HG03103 (cell line): ENCODE measurements at regions not wholly inside any gene's neighbourhood (a gene's known extent, or its start where the extent isn't known, plus 50 kb on each side); places are given as distances from the start of the nearest gene placed in this dataset.
"Not testable (repeated sequence)": the region's sequence is repeated elsewhere in the genome, so short reads cannot be mapped to it uniquely, and the experiment has no call there.

ENCODE experiments used
- ATAC-seq: cut with Tn5 transposase; IDR thresholded peaks from one replicate; pipeline ENCODE4 v1.9.1; 2021; ENCODE audit warnings: low read depth; ENCODE audit not compliant: unreplicated experiment

DNA sequence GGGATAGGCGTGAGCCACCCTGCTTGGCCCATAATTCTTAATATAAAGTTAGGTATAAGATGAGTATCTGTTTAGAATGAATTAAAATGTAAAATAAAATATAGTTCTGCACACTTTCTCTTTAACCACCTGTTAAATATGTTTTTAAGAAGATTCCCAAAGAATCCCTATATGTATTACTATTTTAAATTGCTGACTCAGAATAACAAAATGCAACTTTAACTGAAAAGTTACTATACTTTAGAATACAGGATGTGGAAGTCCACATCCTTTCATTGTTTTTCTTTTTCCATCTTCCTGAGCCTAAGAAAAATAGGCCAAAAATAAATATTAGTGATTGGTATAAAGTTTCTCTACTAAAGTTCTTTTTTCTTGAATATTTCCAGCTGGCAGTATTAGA, 325.6 kb upstream of the EYS start:
- no peak for ATAC-seq

DNA sequence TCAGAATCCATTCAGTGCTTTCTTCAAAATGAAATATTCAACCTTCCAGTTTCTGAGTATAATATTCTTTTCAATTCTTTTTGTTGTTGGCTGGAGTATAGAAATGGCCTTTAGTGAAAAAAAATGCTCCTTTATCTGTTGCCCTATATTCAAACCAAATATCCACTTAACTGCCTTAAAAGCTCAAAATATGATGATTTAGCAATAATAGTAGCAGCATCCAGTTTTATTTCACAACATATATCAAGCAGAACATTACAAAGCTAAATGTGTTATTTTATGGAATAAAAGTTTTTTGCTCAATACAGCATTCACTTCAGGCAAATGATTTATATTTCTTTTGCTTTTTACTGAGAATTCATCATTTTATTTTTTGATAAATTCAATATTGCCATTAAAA, 322.4 kb upstream of the EYS start:
- ATAC-seq = no peak

- no peak for ATAC-seq
These were observed 292.3 kb upstream of the EYS start for GRCh38 chr6:65999288-65999791.

DNA sequence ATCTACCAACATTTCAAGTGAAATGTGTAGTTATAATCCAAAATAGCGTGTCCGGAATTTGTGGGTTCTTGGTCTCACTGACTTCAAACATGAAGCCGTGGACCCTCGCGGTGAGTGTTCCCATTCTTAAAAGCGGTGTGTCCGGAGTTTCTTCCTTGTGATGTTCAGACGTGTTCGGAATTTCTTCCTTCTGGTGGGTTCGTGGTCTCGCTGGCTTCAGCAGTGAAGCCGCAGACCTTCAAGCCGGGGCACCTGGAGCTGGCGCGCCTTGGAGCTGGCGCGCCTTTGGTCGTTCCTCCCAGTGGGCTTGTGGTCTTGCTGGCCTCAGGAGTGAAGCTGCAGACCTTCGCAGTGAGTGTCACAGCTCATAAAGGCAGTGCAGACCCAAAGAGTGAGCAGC, 291.5 kb upstream of the EYS start:
- no peak for ATAC-seq

GRCh38 chr6:65997539-65997938, 290.5 kb upstream of the EYS start:
- no peak for ATAC-seq

DNA sequence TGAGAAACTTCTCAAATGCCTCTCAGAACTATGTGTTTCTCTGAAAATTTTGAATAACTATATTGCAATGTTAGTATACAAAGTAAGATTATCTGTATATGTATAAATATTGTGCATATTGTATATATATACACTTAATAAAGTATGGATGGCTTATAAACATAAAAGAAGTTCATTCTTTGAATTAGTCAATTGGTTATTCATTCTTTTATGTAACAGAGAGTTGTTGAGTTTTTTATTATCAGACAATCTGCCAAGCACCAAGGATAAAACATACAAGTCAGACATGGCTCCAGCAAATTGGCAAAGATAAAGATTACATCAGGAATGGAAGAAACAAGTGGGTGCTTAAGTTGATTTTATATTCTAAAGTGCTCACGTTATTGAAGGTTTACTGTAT, 289.1 kb upstream of the EYS start:
- no peak for ATAC-seq

- no peak for ATAC-seq
These were observed 282.6 kb upstream of the EYS start for GRCh38 chr6:65989676-65990075.

DNA sequence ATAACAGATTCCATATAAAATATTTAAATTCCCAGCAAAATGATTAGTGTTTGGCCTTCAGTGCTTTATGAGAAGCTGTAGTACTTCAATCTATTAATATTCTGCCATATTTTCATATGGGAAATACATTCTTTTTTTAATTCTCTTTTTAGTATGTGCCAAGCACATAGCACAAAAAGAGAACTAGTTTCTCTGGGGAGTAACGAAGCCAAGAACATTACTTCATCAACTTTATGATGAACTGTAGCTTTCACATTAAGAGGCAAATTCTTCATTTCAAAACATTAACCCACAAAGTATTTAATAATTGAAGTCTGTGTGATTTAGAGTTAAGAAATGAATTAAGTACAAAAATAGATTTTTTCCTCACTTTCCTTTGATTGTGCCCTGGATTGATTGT, 281.0 kb upstream of the EYS start:
- no peak for ATAC-seq

DNA sequence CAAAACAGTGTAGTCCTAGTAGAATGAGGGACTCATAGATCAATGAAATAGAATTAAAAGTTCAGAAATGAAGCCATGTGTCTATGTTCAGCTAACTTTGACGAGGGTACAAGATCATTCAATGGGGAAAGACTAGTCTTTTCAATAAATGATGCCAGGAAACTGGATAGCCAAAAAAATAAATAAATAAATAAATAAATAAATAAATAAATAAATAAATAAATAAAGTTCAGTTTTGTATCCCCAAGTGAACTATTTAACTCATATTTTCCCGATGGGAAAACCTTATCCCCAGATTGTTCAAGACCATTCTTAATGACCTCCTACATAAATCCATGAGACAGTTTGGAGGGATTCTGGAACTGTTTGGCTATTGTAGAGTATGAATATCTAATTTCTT, 277.1 kb upstream of the EYS start:
- no peak for ATAC-seq

GRCh38 chr6:65979120-65979519, 272.1 kb upstream of the EYS start:
- no peak for ATAC-seq

GRCh38 chr6:65971252-65971651, 264.2 kb upstream of the EYS start:
- not testable (repeated sequence) for ATAC-seq

GRCh38 chr6:65964261-65964660, 257.2 kb upstream of the EYS start:
- no peak for ATAC-seq

DNA sequence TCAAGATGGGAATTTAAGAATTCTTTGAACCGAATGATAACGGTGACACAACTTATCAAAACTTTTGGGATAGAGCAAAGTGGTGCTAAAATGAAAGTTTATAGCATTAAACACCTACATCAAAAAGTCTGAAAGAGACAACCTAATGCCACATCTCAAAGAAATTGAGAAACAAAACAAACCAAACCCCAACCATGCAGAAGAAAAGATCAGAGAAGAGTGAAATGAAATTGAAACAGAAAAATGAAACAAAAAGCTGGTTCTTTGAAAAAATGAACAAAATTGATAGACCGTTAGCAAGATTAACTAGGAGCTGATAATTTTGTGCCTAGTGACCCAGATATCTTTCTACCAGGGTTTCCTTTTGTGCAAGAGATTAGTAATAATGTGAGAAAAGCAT, 248.0 kb upstream of the EYS start:
- ATAC-seq = no peak

DNA sequence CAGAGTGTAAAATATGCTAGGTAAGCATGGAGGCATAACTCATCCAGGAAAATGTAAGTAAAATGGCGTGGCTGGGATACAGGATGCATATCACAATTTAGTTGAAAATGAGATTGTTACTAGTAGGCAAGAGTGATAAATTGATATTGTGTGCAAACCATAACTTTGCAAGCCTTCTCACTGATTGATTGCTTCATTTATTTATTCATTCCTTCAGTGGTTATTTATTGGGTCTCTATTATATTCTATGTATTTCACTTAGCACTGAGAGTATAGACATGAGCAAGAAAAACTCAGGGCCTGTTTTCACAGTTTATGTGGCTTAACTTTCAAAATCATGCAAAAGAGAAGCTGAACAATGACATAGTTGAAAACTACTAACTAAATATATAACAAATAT, 241.0 kb upstream of the EYS start:
- ATAC-seq = no peak

GRCh38 chr6:65943548-65943947, 236.5 kb upstream of the EYS start:
- no peak for ATAC-seq

DNA sequence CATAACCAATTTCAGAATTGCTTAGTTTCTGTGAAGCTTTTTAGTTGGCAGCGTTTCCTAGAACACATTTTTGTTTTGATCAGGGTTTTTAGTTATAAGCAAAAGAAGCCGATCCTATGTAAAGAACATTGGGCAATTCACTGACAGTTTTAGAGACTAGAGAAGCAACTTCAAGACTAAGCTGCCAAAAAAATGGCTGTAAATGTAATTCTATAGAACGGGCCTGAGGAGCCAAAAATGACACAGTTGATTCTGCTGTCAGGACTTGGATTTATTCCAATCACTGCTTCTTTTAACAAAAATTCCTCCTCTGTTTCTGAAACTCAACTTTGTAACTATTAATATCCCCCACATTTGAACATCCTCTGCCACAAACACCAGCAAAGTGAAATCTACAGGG, 236.0 kb upstream of the EYS start:
- no peak for ATAC-seq

GRCh38 chr6:65938000-65938399, 231.0 kb upstream of the EYS start:
- ATAC-seq = no peak

DNA sequence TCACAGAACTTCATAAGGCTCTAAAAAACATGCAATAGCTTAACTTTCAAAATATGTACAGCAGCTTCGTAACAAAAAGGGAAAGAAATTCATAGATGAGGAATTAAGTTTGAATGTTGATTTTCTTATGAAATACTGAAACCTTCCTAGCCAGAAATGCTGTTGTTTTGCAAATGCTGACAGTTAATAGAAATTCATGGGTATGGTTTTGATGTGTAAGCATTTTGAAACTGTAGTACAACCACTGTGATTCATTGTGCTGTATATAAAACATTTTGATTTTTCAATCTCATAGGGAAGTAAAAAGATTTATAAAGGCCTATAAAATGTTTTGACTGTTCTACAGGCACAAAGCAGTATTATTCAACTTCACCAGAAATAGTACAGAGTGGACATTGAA, 228.4 kb upstream of the EYS start:
- no peak for ATAC-seq

DNA sequence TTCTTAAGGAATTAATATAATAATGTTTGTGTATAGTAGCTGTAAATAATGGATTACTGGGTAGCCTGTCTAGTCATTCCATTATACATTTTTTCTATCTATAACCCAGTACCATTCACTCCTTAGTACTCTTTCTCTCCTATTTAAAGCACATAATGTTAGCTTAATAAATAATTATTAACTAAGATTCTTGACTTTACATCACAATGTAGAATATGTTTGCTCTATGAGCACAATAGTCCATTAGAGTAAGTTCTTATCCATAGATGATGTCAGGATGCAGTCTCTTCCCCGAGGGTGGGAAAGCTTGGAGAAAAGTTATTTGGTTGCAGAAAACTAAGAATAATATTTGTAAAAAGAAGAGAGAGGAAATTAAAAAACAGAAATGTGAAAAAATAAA, 226.4 kb upstream of the EYS start:
- no peak for ATAC-seq

GRCh38 chr6:65927141-65927540, 220.1 kb upstream of the EYS start:
- ATAC-seq = no peak

- no peak for ATAC-seq
These were observed 217.4 kb upstream of the EYS start for GRCh38 chr6:65924411-65924810.

DNA sequence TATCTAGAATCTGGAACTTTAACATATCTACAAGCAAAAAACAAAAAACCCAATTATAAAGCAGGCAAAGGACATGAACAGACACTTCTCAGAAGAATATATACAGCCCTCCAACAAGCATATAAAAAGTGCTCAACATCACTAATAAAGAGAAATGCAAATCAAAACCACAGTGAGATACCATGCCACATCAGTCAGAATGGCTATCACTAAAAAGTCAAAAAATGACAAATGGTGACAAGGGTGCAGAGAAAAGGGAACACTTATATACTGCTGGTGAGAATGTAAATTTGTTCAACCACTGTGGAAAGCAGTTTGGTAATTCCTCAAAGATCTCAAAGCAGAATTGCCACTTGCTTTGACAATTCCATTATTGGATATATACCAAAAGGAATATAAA, 215.0 kb upstream of the EYS start:
- no peak for ATAC-seq

DNA sequence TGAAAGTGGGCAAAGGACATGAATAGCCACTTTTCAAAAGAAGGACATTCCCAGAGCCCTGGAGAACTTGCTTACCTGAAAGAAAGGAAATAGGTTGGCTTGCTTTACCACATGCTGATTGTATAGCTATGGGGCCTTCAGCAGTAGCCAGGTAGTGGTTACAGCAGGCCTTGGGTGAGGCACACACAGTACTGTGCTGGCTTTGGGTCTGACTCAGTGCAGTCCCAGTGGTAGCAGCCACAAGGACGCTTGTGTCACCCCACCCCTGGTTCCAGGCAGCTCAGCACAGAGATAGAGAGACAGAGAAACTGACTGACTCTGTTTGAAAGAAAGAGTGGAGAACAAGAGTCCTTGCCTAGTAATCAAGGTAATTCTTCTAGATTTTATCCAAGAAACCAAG, 201.0 kb upstream of the EYS start:
- ATAC-seq = no peak

- no peak for ATAC-seq
These were observed 197.0 kb upstream of the EYS start for GRCh38 chr6:65903992-65904391.
